CD4-positive, alpha-beta T cell (primary cell): ENCODE measurements at regions not wholly inside any gene's neighbourhood (a gene's known extent, or its start where the extent isn't known, plus 50 kb on each side); places are given as distances from the start of the nearest gene placed in this dataset.

Experiments used
- ATAC-seq: fragments of 200-7000 bp; cut with Tn5 transposase; one replicate; pipeline ENCODE4 v1.10.0; 2022; ENCODE audit warnings: mild to moderate bottlenecking; ENCODE audit not compliant: poor library complexity
- CTCF ChIA-PET: fragments of 350-600 bp; sonication (Branson Sonifier 250); formaldehyde crosslinking; loops from one replicate; lab custom pipeline; 2021; ENCODE audit warnings: antibody characterized with exemption, inconsistent platforms; lab: Charles Lee
- POLR2A ChIA-PET: fragments of 350-600 bp; sonication (Branson Sonifier 250); formaldehyde crosslinking; loops from one replicate; lab custom pipeline; 2021; ENCODE audit warnings: antibody characterized with exemption, inconsistent platforms; lab: Charles Lee
- DNase-seq, 14 experiments: peaks; one replicate each; pipeline ENCODE4 v3.0.0-alpha.2; 2013 to 2020; ENCODE audit warnings: mixed read lengths in 2 of 14
- H3K27ac ChIP-seq, 2 donors: one replicate each; pipeline versions ENCODE4 v1.5.1 to v1.7.0; 2013; ENCODE audit warnings: low read length in 2 of 2, low read depth in 1 of 2, mild to moderate bottlenecking in 1 of 2
- H3K27me3 ChIP-seq, 2 experiments: 1 replicate in 1 of 2; 2 replicates in 1 of 2; pipeline versions ENCODE4 v1.6.1 to v1.7.0; 2013; ENCODE audit warnings: low read length in 2 of 2, control low read depth in 1 of 2, mild to moderate bottlenecking in 1 of 2, moderate library complexity in 1 of 2; ENCODE audit not compliant: insufficient read depth in 2 of 2, control insufficient read depth in 1 of 2
- H3K36me3 ChIP-seq: one replicate; pipeline ENCODE4 v1.6.1; 2013; ENCODE audit warnings: low read length, control low read depth; ENCODE audit not compliant: insufficient read depth
- H3K4me1 ChIP-seq: one replicate; pipeline ENCODE4 v1.6.1; 2013; ENCODE audit warnings: low read length, control low read depth; ENCODE audit not compliant: insufficient read depth
- H3K4me3 ChIP-seq: one replicate; pipeline ENCODE4 v1.5.1; 2013; ENCODE audit warnings: mild to moderate bottlenecking, low read length, moderate library complexity
- H3K9me3 ChIP-seq, 2 experiments: 1 replicate in 1 of 2; 2 replicates in 1 of 2; pipeline versions ENCODE4 v1.6.1 to v1.7.0; 2013; ENCODE audit warnings: low read length in 2 of 2, mild to moderate bottlenecking in 2 of 2, control low read depth in 1 of 2, moderate library complexity in 1 of 2; ENCODE audit not compliant: control insufficient read depth in 1 of 2, insufficient read depth in 1 of 2
- H3K27ac Mint-ChIP-seq: one replicate; pipeline ENCODE4 v1.8.0; 2020; ENCODE audit warnings: mixed read lengths
- H3K27me3 Mint-ChIP-seq: one replicate; pipeline ENCODE4 v1.8.0; 2021; ENCODE audit warnings: mixed read lengths
- H3K36me3 Mint-ChIP-seq: one replicate; pipeline ENCODE4 v1.8.0; 2021; ENCODE audit warnings: low read depth, mixed read lengths
- H3K4me1 Mint-ChIP-seq: one replicate; pipeline ENCODE4 v1.8.0; 2021; ENCODE audit warnings: low read depth, mixed read lengths
- H3K4me3 Mint-ChIP-seq: one replicate; pipeline ENCODE4 v1.8.0; 2020; ENCODE audit warnings: mild to moderate bottlenecking, mixed read lengths
- H3K9me3 Mint-ChIP-seq: one replicate; pipeline ENCODE4 v1.8.0; 2020; ENCODE audit warnings: mixed read lengths
- CTCF ChIP-seq: fragments of 200-600 bp; IDR thresholded peaks from one replicate; pipeline ENCODE4 v1.8.0; 2022; ENCODE audit warnings: antibody characterized with exemption, mild to moderate bottlenecking
- intact Hi-C, 2 experiments: fragments of 100-400 bp; cut with DNase I in 1 of 2; cut with micrococcal nuclease in 1 of 2; formaldehyde crosslinking; loops; one replicate each; pipeline versions ENCODE4 v1.15.1 to v1.9.0; 2023 to 2025; cut with DNase I, micrococcal nuclease

GRCh38 chr3:43870844-43871626 is 180.3 kb downstream of the ABHD5 start:
- Histone ChIP-seq H3K9me3 (no peaks in the 10 kb centered on the region), H3K27ac (no peak overlapping the region), H3K4me1 (no peaks in the 10 kb centered on the region), H3K27me3 (peaks cover 8 to 16% of the 10 kb centered on the region in 2 experiments), H3K36me3 (no peaks in the 10 kb centered on the region), H3K4me3 (no peak overlapping the region)
- no peak for ATAC-seq
- Mint-ChIP-seq H3K4me3 (no peak overlapping the region), H3K27ac (no peak overlapping the region), H3K27me3 (peaks cover 42% of the 10 kb centered on the region), H3K9me3 (no peaks in the 10 kb centered on the region), H3K36me3 (no peaks in the 10 kb centered on the region), H3K4me1 (no peaks in the 10 kb centered on the region)
- CTCF ChIA-PET, result interaction anchor here (0.9 kb wide), 1 partner anchor 19 kb away, joined by 3 read pairs; no protein-coding TSS in a partner anchor
- intact Hi-C loops, result no loop called here
- POLR2A ChIA-PET, result no interaction called here
- no peak for TF ChIP-seq CTCF
- no peak for DNase-seq

GRCh38 chr3:43871627-43872245 is 181.0 kb downstream of the ABHD5 start:
- Histone ChIP-seq H3K4me3 (no peak overlapping the region), H3K9me3 (no peaks in the 10 kb centered on the region), H3K27ac (no peak overlapping the region), H3K27me3 (peaks cover 8 to 16% of the 10 kb centered on the region in 2 experiments), H3K4me1 (no peaks in the 10 kb centered on the region), H3K36me3 (no peaks in the 10 kb centered on the region)
- peaks cover 42% of the 10 kb centered on the region for H3K27me3 Mint-ChIP-seq
- no peak for DNase-seq
- no peak overlapping the region for H3K4me3 Mint-ChIP-seq
- no peak overlapping the region for H3K27ac Mint-ChIP-seq
- TF ChIP-seq CTCF, result no peak
- CTCF ChIA-PET, result interaction anchor here (0.9 kb wide), 1 partner anchor 20 kb away, joined by 3 read pairs; no protein-coding TSS in a partner anchor
- no peaks in the 10 kb centered on the region for H3K9me3 Mint-ChIP-seq
- intact Hi-C loops, result no loop called here
- POLR2A ChIA-PET, result no interaction called here
- no peak for ATAC-seq
- no peaks in the 10 kb centered on the region for H3K4me1 Mint-ChIP-seq
- H3K36me3 Mint-ChIP-seq, result no peaks in the 10 kb centered on the region

GRCh38 chr3:43872301-43872700 is 181.6 kb downstream of the ABHD5 start:
- Histone ChIP-seq H3K27ac (no peak overlapping the region), H3K4me3 (no peak overlapping the region), H3K36me3 (no peaks in the 10 kb centered on the region), H3K4me1 (no peaks in the 10 kb centered on the region), H3K27me3 (peaks cover 8 to 17% of the 10 kb centered on the region in 2 experiments), H3K9me3 (no peaks in the 10 kb centered on the region)
- no peak for TF ChIP-seq CTCF
- CTCF ChIA-PET, result interaction anchor here (0.9 kb wide), 1 partner anchor 21 kb away, joined by 3 read pairs; no protein-coding TSS in a partner anchor
- Mint-ChIP-seq H3K9me3 (no peaks in the 10 kb centered on the region), H3K27me3 (peaks cover 45% of the 10 kb centered on the region), H3K4me3 (no peak overlapping the region), H3K36me3 (no peaks in the 10 kb centered on the region), H3K4me1 (no peaks in the 10 kb centered on the region), H3K27ac (no peak overlapping the region)
- POLR2A ChIA-PET, result no interaction called here
- ATAC-seq (no peak), DNase-seq (no peak)
- intact Hi-C loops, result no loop called here
